ENCODE measurements at regions not wholly inside any gene's neighbourhood (a gene's known extent, or its start where the extent isn't known, plus 50 kb on each side); places are given as distances from the start of the nearest gene placed in this dataset.
A peak's percentile ranks its signal among the peaks of the same experiment; 100 is the strongest.

GRCh38 chr17:77571155-77571981, 387.1 kb upstream of the TNRC6C start (continued):
- TF ChIP-seq DLX4 (CRISPR knock-in tag; IDR thresholded peaks at IDR 0.05) = no peak
- TF ChIP-seq SOX6 (IDR thresholded peaks at IDR 0.05) = peak; percentile 61; the same call in 1 of the 2 replicates
- no peak for TF ChIP-seq UBTF (IDR thresholded peaks at IDR 0.05; ENCODE audit: borderline replicate concordance in 1 of 2, low read depth in 2 of 2, low read length in 2 of 2)
- TF ChIP-seq ZBTB49 (CRISPR knock-in tag; IDR thresholded peaks at IDR 0.05; ENCODE audit: borderline replicate concordance) = no peak
- TF ChIP-seq GATA2 (CRISPR knock-in tag; IDR thresholded peaks at IDR 0.05) = peak; percentile 35; the same call in 1 of the 2 replicates
- TF ChIP-seq CEBPG (CRISPR knock-in tag; IDR thresholded peaks at IDR 0.05) = 0 out of 2 replicates have a peak, but pooled peaks have one; percentile 17
- TF ChIP-seq CEBPG (tag; conservative IDR thresholded peaks at IDR 0.05 in 1 of 2, IDR thresholded peaks at IDR 0.05 in 1 of 2) = no peak
- no peak for TF ChIP-seq PREB (CRISPR knock-in tag; IDR thresholded peaks at IDR 0.05)
- TF ChIP-seq SNAPC5 (CRISPR knock-in tag; IDR thresholded peaks at IDR 0.05) = no peak
- TF ChIP-seq ARID4B (CRISPR knock-in tag; IDR thresholded peaks at IDR 0.05) = no peak
- no peak for TF ChIP-seq HNRNPUL1 (IDR thresholded peaks at IDR 0.05; ENCODE audit: low read length)
- no peak for TF ChIP-seq ZBTB2 (IDR thresholded peaks at IDR 0.05)
- TF ChIP-seq ZNF778 (CRISPR knock-in tag; IDR thresholded peaks at IDR 0.05) = no peak
